Esophagus muscularis mucosa (tissue), 4 donors: ENCODE measurements at regions not wholly inside any gene's neighbourhood (a gene's known extent, or its start where the extent isn't known, plus 50 kb on each side); places are given as distances from the start of the nearest gene placed in this dataset.

Experiments used
- EP300 ChIP-seq: sonication (generic); formaldehyde crosslinking; IDR thresholded peaks from one replicate; pipeline ENCODE4 v1.6.1; 2017; ENCODE audit warnings: antibody characterized with exemption
- POLR2A ChIP-seq: fragments of 450-650 bp; IDR thresholded peaks from one replicate; pipeline ENCODE4 v1.6.1; 2017; ENCODE audit warnings: antibody characterized with exemption, moderate library complexity, mild to moderate bottlenecking, low read depth
- TF ChIP-seq, protein P1 (sequence below), 3 experiments: fragments of 200-600 bp in 2 of 3; fragments of 450-650 bp in 1 of 3; sonication (generic) in 2 of 3; IDR thresholded peaks; one replicate each; pipeline ENCODE4 v1.5.1; 2017 to 2019; ENCODE audit warnings: antibody characterized with exemption in 3 of 3, mild to moderate bottlenecking in 2 of 3, moderate library complexity in 1 of 3

- TF ChIP-seq, protein P1, sequence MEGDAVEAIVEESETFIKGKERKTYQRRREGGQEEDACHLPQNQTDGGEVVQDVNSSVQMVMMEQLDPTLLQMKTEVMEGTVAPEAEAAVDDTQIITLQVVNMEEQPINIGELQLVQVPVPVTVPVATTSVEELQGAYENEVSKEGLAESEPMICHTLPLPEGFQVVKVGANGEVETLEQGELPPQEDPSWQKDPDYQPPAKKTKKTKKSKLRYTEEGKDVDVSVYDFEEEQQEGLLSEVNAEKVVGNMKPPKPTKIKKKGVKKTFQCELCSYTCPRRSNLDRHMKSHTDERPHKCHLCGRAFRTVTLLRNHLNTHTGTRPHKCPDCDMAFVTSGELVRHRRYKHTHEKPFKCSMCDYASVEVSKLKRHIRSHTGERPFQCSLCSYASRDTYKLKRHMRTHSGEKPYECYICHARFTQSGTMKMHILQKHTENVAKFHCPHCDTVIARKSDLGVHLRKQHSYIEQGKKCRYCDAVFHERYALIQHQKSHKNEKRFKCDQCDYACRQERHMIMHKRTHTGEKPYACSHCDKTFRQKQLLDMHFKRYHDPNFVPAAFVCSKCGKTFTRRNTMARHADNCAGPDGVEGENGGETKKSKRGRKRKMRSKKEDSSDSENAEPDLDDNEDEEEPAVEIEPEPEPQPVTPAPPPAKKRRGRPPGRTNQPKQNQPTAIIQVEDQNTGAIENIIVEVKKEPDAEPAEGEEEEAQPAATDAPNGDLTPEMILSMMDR (IDR thresholded peaks at IDR 0.05): no peak
- no peak for TF ChIP-seq POLR2A
- TF ChIP-seq EP300: no peak
Measured at GRCh38 chrX:102845020-102845419, 92.1 kb upstream of the RAB40AL start.
